SK-N-SH treated with all-trans-retinoic acid at 6 μM for 48 hours (cell line): ENCODE measurements at regions not wholly inside any gene's neighbourhood (a gene's known extent, or its start where the extent isn't known, plus 50 kb on each side); places are given as distances from the start of the nearest gene placed in this dataset.

Experiments
- BACH2 ChIP-seq: fragments of 250-450 bp; sonication (Bioruptor Pico); IDR thresholded peaks from 2 replicates; pipeline ENCODE4 v1.9.0; 2021; ENCODE audit warnings: mild to moderate bottlenecking, borderline replicate concordance
- ISL1 ChIP-seq: fragments of 250-450 bp; sonication (Bioruptor Pico); IDR thresholded peaks from 2 replicates; pipeline ENCODE4 v2.1.2; 2022; ENCODE audit warnings: mild to moderate bottlenecking, moderate library complexity
- RARB ChIP-seq: fragments of 250-450 bp; sonication (Bioruptor Pico); IDR thresholded peaks from 2 replicates; pipeline ENCODE4 v1.8.0; 2021; ENCODE audit warnings: mild to moderate bottlenecking, moderate library complexity
- ZFP30 ChIP-seq: fragments of 450-650 bp; formaldehyde crosslinking; IDR thresholded peaks from 2 replicates; pipeline ENCODE4 v1.5.0; 2022; ENCODE audit warnings: mild to moderate bottlenecking, moderate library complexity
- TF ChIP-seq, protein P1 (sequence below): fragments of 250-450 bp; sonication (Bioruptor Pico); IDR thresholded peaks from 2 replicates; pipeline ENCODE4 v1.8.0; 2020; ENCODE audit warnings: mild to moderate bottlenecking, moderate library complexity, borderline replicate concordance
- TF ChIP-seq, protein P2 (sequence below): fragments of 250-450 bp; sonication (Bioruptor Pico); IDR thresholded peaks from 2 replicates; pipeline ENCODE4 v1.5.1; 2020; ENCODE audit warnings: low read depth, mild to moderate bottlenecking, moderate library complexity

DNA sequence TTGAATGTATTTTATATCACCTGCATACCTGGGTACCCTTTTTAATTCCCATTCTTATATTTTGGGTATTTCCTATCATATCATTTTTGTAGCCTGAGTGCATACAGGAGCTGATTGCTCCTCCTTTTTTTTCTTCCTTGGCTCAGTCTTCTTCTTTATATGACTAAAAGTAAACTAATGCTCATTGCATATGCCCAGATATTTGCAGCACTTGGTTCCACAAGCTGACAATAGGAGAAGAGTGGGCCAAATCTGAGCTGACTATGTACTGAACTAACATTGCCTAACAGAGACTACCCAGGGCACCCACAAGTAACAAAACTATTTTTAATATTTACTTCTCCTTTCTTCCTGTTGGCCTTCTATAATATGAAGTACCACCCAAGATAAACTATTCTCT is 131.7 kb upstream of the SPOPL start:
- TF ChIP-seq RARB (CRISPR knock-in tag) (no peak), ISL1 (CRISPR knock-in tag) (no peak), BACH2 (CRISPR knock-in tag) (no peak), ZFP30 (CRISPR knock-in tag) (no peak)
- TF ChIP-seq, protein P1, sequence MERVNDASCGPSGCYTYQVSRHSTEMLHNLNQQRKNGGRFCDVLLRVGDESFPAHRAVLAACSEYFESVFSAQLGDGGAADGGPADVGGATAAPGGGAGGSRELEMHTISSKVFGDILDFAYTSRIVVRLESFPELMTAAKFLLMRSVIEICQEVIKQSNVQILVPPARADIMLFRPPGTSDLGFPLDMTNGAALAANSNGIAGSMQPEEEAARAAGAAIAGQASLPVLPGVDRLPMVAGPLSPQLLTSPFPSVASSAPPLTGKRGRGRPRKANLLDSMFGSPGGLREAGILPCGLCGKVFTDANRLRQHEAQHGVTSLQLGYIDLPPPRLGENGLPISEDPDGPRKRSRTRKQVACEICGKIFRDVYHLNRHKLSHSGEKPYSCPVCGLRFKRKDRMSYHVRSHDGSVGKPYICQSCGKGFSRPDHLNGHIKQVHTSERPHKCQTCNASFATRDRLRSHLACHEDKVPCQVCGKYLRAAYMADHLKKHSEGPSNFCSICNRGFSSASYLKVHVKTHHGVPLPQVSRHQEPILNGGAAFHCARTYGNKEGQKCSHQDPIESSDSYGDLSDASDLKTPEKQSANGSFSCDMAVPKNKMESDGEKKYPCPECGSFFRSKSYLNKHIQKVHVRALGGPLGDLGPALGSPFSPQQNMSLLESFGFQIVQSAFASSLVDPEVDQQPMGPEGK = no peak
- TF ChIP-seq, protein P2, sequence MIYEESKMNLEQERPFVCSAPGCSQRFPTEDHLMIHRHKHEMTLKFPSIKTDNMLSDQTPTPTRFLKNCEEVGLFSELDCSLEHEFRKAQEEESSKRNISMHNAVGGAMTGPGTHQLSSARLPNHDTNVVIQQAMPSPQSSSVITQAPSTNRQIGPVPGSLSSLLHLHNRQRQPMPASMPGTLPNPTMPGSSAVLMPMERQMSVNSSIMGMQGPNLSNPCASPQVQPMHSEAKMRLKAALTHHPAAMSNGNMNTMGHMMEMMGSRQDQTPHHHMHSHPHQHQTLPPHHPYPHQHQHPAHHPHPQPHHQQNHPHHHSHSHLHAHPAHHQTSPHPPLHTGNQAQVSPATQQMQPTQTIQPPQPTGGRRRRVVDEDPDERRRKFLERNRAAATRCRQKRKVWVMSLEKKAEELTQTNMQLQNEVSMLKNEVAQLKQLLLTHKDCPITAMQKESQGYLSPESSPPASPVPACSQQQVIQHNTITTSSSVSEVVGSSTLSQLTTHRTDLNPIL (CRISPR knock-in tag) = no peak
